Occipital lobe (tissue), 1 donor: ENCODE measurements at regions not wholly inside any gene's neighbourhood (a gene's known extent, or its start where the extent isn't known, plus 50 kb on each side); places are given as distances from the start of the nearest gene placed in this dataset.

ENCODE experiments used
- DNase-seq: peaks from one replicate; lab custom pipeline; 2025; lab: John Stamatoyannopoulos, UW

DNA sequence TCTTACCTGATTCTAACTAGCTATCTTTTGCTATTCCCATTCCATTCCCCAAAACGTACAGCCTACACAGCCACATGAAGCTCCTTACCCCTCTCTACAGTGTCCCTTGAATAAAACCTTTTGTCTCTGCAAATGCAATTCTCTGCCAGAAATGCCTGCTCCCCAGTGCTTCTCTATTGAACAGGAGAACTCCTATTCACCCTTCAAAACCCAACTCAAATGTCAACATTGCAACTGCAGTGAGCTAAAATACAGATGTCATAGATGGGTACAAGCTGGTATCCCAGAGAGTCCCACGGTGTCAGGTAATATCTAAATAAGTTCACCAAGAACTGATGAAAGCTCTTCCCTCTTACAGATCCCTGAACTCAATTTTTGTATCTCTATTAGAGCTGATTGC lies 421.7 kb downstream of the INSC start:
- no peak for DNase-seq

DNA sequence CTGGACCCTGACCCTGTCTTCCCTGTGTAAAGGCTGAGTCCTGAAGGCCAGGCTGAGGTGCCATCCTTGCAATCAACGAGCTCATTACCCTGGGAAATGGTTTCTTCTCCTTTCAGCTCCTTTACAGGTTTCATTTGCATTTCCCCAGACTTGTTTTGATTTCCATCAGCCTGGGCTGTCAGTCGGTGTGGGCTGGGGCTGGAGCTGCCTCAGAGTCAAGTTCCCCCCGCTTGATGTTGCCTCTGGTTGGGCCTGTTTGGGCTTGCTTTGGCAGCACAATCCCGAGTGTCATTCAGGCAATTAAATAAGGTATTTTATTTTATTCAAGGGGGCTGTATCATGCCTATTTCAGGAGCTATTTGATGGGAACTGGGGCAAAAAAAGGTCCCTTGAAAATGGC lies 424.9 kb downstream of the INSC start:
- DNase-seq = no peak

DNA sequence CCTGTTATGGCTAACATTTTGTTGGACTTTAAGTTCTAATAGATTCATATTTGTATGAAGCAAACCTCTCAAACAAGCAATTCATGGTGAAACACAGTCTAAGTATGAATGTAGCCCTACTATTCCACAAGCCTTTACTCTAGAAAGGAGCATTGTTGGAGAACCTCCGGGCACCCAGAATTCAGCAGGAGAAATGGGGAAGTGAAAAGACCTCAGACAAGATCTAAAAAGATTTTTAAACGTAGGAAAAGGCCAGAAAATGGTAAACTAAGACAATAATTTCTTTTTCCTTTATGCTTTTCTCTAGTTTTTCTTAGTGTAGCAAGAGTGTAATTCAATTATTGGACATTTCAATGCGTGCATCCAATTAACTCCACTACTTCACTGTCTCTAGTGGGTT lies 426.4 kb downstream of the INSC start:
- no peak for DNase-seq

DNA sequence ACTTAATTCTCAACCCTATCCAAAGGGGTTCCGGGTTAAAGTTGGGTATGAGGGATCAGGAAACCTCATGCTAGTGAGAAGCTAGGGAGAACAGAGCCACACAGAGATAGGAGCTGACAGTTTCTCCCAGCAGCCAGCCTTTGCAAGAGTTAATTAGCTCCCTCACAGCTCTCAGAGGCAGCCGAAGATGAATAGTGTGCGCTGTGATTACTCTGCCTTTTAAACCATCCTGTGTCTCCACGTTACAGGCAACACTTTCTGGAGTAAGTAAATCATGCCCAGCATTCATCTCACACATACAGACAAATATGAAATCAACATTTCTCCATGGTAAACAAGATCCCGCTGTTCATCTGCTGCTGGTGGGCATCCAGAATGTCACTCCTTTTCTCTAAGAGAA lies 429.6 kb downstream of the INSC start:
- DNase-seq = no peak

DNA sequence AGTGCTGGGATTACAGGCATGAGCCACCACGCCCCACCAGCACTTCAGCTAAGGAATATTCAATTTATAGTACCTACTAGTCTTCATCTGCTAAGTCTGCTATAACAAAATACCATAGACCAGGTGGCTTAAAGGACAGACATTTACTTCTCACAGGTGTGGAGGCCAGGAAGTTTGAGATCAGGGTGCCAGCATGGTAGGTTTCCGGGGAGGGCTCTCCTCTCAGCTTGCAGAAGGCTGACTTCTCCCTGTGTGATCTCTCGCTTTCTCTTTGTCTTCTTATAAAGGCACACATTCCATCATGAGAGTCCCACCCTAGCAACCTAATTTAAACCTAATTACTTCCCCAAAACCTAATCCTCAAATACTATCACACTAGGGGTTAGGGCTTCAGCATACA lies 433.0 kb downstream of the INSC start:
- DNase-seq = no peak

DNA sequence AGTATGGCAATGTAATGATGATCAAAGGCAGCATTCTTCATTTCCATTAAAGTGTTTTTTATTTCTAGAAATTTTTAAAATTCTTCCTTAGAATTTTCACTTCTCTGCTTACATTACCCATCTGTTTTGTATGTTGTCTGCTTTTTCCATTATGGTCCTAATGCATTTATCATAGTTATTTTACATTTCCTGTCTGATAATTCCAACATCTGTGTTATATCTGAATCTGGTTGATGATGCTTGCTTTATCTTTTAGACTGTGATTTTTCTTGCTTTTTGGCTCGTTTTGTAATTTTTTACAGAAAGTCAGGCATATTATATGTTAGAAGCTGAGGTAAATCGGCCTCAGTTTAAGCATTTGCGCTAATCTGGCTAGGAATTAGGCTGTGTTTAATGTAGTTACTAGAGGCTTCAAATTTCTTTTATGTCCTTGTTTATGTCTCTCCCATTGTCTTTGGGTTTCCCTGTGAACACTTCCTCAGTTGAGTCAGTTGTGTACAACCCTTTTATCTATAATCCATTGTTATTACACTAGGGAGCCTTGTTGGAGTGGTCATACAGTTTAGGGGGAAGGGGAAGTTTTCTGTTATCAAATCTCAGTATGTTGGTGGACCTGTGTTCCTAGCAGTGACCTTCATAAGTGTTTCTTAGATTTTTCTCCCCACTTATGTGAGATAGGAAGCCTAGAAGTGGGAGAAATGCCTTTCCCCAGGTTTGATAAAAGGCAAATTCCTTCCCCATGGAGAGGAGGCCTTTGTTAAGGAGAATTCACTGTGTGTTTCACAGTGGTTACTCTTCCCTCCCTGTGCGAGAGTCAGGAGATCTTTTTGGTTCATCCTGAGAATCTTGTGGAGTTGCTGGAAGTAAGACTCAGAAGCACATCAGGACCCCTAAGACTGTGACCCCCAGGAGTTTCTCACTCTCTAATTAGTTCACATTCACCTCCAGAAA lies 437.5 kb downstream of the INSC start:
- no peak for DNase-seq

DNA sequence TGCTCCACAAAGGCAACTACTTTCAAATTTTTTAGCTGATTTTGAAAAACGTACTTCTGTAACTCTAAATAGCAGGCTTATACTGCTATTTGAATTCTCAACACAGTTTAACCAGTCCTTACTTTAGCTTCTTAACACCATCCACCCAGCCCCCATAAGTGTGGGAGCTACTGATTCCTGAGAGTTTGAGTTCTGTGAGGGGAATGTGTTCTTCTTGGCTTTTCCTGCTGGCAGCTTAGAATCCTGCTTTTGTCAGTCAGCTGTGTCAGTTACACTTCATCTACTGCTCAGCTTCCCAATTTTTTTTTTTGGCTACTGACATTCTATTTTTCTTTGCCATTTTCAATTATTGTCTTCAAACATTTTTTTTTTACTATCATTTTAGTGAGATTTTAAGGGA lies 440.4 kb downstream of the INSC start:
- DNase-seq = no peak

DNA sequence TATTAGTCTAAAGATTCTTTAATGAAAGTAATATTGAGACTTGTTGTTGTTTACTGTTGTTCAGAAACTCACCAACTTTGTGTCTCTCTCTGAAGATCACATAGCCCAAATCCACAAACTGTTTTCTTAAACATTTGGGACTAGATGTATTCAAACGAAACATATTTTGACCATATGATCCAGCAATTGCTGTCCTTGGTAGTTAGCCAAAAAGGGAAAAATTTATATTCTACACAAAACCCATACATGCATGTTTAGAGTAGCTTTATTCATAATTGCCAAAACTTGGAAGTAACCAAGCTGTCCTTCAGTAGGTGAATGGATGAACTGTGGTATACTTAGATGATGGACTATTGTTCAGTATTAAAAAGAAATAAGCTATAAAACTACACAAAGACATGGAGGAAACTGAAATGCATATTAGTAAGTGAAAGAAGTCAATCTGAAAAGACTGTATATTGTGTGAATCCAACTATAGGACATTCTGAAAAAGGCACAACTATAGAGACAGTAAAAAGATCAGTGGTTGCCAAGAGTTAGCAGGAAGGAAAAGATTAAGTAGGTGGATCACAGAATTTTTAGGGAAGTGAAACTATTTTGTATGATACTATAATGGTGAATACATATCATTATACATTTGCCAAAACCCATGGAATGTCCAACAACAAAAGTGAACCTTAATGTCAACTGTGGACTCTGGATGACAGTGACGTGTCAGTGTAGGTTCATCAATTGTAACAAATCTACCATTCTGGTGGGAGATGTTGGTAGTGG lies 442.9 kb downstream of the INSC start:
- no peak for DNase-seq

DNA sequence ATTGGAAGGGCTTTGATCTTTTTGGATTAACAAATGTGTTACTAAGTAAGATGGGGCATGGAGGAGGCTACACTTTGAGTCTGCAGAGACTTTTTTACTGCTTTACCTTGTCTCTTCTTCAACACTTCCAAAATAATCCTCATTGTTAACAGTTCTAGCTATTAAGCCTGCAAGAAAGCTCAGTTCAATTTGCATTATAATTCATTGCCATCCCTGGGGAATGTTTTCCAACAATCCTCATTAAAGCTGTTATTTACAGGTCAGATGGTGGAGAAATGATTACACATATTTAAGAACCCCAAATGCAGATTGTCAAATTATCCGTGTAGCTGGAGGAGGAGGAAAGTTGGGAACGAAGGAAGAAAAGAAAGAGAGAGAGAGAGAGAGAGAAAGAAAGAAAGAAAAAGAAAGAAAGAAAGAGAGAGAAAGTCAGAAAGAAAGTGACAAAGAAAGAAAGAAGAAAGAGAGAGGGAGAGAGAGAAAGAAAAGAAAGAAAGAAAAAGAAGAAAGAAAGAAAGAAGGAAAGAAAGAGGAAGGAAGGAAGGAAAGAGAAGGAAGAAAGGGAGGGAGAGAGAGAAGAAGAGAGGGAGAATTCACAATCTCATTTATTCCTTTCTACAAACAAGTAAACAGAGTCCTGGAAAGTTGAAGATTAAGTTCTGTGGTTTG lies 443.9 kb downstream of the INSC start:
- DNase-seq = no peak

DNA sequence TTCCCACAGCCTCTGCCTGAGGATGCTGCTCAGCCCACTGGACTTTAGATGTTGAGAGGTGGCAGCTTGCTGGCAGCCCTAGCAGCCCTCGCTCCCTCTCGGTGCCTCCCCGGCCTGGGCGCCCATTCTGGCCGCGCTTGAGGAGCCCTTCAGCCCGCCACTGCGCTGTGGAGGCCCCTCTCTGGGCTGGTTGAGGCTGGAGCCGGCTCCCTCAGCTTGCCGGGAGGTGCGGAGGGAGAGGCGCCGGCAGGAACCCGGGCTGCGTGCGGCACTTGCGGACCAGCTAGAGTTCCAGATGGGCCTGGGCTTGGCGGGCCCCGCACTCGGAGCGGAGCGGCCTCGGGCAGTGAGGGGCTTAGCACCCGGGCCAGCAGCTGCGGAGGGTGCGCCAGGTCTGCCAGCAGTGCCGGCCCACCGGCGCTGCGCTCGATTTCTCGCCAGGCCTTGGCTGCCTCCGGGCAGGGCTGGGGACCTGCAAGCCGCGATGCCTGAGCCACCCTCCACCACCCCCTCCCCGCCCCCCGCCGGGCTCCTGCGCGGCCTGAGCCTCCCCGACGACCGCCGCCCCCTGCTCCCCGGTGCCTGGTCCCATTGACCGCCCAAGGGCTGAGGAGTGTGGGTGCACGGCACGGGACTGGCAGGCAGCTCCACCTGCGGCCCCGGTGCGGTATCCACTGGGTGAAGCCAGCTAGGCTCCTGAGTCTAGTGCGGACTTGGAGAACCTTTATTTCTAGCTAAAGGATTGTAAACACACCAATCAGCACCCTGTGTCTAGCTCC lies 446.2 kb downstream of the INSC start:
- DNase-seq = no peak

DNA sequence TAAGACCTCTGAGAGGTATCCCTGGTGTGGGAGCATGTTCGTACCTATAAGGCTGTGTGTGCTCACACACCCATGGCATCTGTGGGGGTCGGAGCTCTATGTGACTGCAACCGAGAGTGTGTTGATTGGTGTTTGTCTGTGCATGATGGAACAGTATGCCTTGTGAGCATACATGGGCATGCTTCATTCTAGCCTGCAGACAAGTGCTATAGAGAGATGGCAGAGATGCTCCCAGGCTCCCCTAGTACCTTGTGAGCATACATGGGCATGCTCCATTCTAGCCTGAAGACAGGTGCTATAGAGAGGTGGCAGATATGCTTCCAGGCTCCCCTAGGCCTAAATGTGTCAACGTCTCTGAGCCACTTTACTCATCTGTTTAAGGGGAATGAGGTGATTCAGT lies 447.5 kb downstream of the INSC start:
- no peak for DNase-seq

DNA sequence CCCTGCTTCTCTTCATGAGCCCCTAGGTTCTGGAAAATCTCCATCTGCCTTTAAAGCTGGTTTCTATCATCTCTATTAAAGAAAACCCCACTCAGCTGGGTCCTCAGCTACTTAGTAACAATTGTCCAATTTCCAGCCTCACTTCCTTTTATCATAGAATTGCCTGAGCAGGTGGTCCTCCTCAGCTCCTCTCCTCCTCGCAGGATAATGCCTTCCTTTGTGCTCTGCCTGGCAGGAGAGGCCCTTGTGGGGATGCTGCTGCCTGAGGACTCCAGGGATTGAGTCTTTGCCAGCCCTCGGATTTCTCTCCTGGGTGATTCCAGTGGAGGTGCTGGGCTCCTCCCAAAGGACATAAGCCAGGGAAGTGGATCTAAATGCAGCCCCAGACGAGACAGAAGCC lies 448.3 kb downstream of the INSC start:
- DNase-seq = no peak

DNA sequence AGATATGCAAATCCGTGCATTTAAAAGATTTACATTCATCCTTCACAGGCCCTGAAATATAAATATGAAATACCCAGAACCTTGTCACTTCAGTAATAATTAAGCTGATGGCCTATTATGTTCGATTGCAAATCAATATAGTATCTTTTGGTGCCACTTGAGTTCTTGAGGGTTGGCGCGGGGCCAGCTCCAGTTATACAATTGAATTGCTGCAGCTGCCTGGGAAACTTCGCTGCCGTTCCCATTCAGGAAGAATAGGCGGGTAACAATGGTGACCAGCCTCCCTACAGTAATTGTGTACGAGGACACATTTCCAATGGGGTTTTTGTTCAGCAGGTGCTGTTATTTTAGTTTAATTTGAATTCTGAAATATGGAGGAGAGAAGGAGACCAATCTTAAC lies 451.2 kb downstream of the INSC start:
- no peak for DNase-seq

DNA sequence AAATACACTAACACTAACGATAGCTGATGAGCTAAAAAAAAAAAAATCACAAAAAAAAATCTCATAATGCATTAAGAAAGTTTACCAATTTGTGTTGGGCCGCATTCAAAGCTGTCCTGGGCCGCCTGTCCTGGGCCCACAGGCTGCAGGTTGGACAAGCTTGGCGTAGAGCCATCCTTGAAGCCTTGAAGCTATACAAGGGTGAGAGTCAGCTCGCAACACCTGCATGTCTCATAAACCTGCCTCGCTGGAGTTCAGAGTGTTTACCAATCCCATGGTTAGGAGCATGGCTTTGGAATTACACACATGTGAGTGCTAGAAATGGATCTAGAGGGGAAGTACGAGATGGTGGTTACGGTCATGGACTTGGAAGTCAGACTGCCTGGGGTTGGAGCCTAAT lies 453.7 kb downstream of the INSC start:
- DNase-seq = no peak

DNA sequence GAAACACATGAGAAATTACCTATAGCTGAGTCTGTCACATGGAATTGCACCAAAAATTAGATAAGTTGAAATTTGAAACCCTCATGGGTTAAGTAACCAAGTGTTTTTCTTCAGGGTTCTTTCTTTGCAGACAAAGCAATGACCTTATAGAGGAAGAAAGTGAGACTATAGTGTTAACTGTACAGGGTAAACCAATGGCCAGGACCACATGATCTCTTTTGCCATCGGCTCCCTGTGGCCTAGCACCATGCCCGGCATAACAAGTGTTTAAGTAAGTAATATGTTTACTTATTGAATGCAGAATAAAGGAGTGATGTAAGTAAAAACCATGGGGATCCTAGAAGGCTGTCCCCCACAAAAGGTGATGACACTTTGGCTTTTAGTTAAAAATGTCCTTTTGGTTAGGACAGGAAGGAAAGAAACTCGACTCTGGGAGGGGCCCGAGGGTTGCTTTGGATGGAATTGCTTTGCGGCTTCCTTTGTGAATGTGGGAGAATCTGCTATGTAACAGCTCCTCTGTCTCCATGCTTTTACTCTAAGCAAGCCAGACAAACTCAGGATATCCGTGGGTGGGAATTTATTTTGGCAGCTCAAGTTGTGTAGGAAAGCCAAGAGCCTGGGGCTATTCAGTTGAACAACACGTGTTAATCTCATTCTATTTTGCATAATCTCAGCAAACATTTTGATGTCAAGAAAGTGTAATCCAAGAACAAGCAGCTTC lies 454.7 kb downstream of the INSC start:
- no peak for DNase-seq

DNA sequence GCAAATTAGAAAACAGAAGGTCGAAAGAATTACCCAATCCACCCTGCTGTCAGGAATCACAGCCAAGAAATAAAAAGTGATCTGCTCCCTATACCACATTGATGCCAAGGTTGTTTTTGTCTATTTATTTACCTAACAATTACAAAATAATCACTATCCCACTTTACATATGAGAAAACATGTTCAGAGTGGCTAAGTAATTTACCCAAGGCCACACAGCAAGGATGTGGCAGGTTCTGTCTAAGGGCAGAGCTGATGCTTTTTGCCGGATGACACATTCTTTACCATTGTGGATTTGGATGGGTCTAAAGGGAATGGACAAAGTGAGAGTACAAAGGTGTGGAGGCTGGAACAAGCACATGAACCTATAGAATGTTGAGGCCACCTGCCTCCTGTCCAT lies 460.7 kb downstream of the INSC start:
- no peak for DNase-seq

DNA sequence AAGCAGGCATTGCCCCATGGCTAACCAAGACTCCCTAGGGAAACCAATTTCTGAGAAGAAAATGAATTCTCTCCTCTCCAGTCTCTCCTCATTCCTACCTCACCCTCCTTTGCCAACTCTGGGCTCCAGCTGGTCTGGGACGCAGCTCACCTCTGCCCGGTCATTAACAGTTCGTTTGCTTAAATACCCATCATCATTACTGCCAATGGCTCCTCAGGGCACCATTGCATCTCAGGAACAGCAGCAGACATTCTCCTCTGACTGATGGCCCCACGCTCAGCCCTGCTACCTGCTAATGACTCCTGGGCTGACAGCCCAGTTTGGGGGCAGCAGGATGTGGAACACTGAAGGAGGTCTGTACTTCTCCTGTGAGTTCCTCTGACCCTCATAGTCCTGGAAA lies 462.0 kb downstream of the INSC start:
- no peak for DNase-seq

DNA sequence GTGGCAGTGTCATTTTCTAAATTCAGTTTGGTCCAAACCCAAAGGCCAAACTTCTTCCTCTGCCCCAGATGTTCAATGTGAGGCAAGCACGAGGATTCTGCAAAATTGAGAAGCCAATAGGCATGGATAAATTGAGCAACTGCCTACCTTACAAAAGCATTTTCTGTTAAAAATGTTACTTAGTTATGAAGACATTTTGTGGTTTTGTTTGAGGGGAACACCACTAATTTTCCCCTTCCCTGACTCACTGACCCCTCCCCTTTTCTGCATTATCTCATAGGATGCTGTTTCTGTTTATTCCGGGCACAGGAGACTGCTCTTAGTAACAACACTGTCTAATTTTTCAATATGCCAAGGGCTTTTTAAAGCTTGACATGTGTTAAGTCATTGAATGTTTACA lies 462.8 kb downstream of the INSC start:
- no peak for DNase-seq

DNA sequence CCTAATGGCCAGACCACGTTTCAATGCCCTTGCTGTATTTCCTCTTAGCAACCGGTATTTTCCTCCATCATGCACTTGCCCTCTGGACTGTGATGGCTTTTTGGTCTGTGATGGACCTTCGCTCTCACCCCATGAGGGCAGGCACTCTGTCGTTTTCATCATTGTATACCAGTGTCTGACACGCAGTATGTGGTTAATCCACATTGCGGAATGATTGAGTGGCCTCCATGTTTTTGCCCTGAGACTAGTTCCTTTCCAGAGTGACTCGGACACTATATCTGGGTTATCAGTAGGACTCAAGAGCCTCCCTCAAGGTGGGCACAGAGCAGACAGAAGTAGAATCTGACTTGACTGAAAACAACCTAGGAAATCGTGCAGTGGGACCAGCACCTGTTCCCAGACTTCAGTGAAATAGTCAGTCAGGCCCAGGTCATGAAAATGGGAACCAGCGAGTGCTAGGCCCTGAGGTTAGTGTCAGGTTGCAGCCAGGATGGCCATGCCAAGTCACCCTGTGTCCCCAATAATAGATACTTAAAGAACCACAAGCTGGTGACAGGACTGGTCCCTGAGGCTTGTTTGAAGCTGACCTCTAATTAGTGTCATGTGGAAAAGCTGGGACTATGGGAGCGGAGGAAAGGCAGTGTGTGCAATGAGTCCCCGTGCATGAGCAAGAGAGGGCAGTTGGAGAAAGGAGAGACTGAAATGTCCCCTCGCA lies 464.7 kb downstream of the INSC start:
- no peak for DNase-seq
